ENCODE measurements at regions not wholly inside any gene's neighbourhood (a gene's known extent, or its start where the extent isn't known, plus 50 kb on each side); places are given as distances from the start of the nearest gene placed in this dataset.

- Histone ChIP-seq H4K20me1 (ENCODE audit: insufficient read depth) (no peaks in the 10 kb centered on the region), H3K9me2 (no peaks in the 10 kb centered on the region), H3K36me3 (replicated peaks in 1 of 2; ENCODE audit: control insufficient read depth in 1 of 2, insufficient read depth in 2 of 2, low read length in 1 of 2) (no peaks in the 10 kb centered on the region), H3K4me3 (ENCODE audit: low read depth in 2 of 2, low read length in 1 of 2) (no peak overlapping the region), H3K4me1 (ENCODE audit: control insufficient read depth in 1 of 2, insufficient read depth in 2 of 2, low read depth in 1 of 2, low read length in 1 of 2) (no peaks in the 10 kb centered on the region; a peak in 1 of 4 replicates), H2AFZ (ENCODE audit: low read depth) (peak overlapping the region; percentile 76; the same call in 1 of the 2 replicates), H3K27ac (ENCODE audit: low read depth in 2 of 2, low read length in 1 of 2) (peak overlapping the region in 1 of 2 experiments; percentile 4; a peak in 1 of 4 replicates), H3F3A (replicated peaks; ENCODE audit: insufficient read depth) (peaks cover 3% of the 10 kb centered on the region), H3K9ac (no peak overlapping the region), H3K9me3 (no peaks in the 10 kb centered on the region), H3K4me2 (peak overlapping the region; percentile 36; the same call in 1 of the 2 replicates), H3K79me2 (ENCODE audit: insufficient read depth) (no peaks in the 10 kb centered on the region), H3K27me3 (ENCODE audit: insufficient read depth) (no peaks in the 10 kb centered on the region)
- DNase-seq, result no peak
- POLR2A ChIA-PET, result no interaction called here
- WGBS (ENCODE audit: low lambda C conversion rate), result 65% methylated on average over 6 of the region's 6 CpGs
- TF ChIP-seq TEAD4 (IDR thresholded peaks at IDR 0.05; ENCODE audit: borderline replicate concordance, insufficient read depth), result no peak
- no peak for TF ChIP-seq CTCF (IDR thresholded peaks at IDR 0.05)
- no peak for TF ChIP-seq MXI1 (IDR thresholded peaks at IDR 0.05; ENCODE audit: low read depth, low read length)
- TF ChIP-seq, protein P1, sequence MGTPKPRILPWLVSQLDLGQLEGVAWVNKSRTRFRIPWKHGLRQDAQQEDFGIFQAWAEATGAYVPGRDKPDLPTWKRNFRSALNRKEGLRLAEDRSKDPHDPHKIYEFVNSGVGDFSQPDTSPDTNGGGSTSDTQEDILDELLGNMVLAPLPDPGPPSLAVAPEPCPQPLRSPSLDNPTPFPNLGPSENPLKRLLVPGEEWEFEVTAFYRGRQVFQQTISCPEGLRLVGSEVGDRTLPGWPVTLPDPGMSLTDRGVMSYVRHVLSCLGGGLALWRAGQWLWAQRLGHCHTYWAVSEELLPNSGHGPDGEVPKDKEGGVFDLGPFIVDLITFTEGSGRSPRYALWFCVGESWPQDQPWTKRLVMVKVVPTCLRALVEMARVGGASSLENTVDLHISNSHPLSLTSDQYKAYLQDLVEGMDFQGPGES (IDR thresholded peaks at IDR 0.05; ENCODE audit: low read depth, low read length), result no peak
- TF ChIP-seq RXRA (IDR thresholded peaks at IDR 0.05; ENCODE audit: borderline replicate concordance, low read depth), result no peak
- TF ChIP-seq SIN3A (IDR thresholded peaks at IDR 0.05; ENCODE audit: borderline replicate concordance, low read depth, low read length), result no peak
- TF ChIP-seq NFIC (IDR thresholded peaks at IDR 0.05; ENCODE audit: borderline replicate concordance), result no peak
- no peak for TF ChIP-seq TAF1 (IDR thresholded peaks at IDR 0.05; ENCODE audit: borderline replicate concordance, low read depth, low read length)
- TF ChIP-seq GABPA (IDR thresholded peaks at IDR 0.05; ENCODE audit: low read depth), result no peak
- CTCF ChIA-PET, result no interaction called here
Measured at GRCh38 chr3:70805061-70805889, 492.8 kb upstream of the MDFIC2 start.

GRCh38 chr3:70803891-70804290 lies 491.5 kb upstream of the MDFIC2 start:
- no peaks in the 10 kb centered on the region for H3K9me2 ChIP-seq
- ChIA-PET CTCF (interaction anchor here (1.2 kb wide), 1 partner anchor 19 kb away, joined by 3 read pairs; no protein-coding TSS in a partner anchor), POLR2A (no interaction called here)
- H4K20me1 ChIP-seq (ENCODE audit: insufficient read depth), result no peaks in the 10 kb centered on the region
- H3K9ac ChIP-seq, result no peak overlapping the region
- H3F3A ChIP-seq (replicated peaks; ENCODE audit: insufficient read depth), result peaks cover 3% of the 10 kb centered on the region
- H3K36me3 ChIP-seq (replicated peaks in 1 of 2; ENCODE audit: control insufficient read depth in 1 of 2, insufficient read depth in 2 of 2, low read length in 1 of 2), result no peaks in the 10 kb centered on the region
- no peak overlapping the region for H3K4me3 ChIP-seq (ENCODE audit: low read depth in 2 of 2, low read length in 1 of 2)
- no peak overlapping the region for H3K4me2 ChIP-seq
- H3K27ac ChIP-seq (ENCODE audit: low read depth in 2 of 2, low read length in 1 of 2), result no peak overlapping the region
- no peaks in the 10 kb centered on the region for H3K9me3 ChIP-seq
- no peak overlapping the region for H2AFZ ChIP-seq (ENCODE audit: low read depth)
- H3K79me2 ChIP-seq (ENCODE audit: insufficient read depth), result no peaks in the 10 kb centered on the region
- H3K27me3 ChIP-seq (ENCODE audit: insufficient read depth), result no peaks in the 10 kb centered on the region
- H3K4me1 ChIP-seq (ENCODE audit: control insufficient read depth in 1 of 2, insufficient read depth in 2 of 2, low read depth in 1 of 2, low read length in 1 of 2), result no peaks in the 10 kb centered on the region; a peak in 1 of 4 replicates
- WGBS (ENCODE audit: low lambda C conversion rate), result 84% methylated on average over 2 of the region's 2 CpGs
- TF ChIP-seq POLR2AphosphoS5 (IDR thresholded peaks at IDR 0.05; ENCODE audit: low read depth, low read length), result no peak
- no peak for TF ChIP-seq ZBTB33 (IDR thresholded peaks at IDR 0.05; ENCODE audit: borderline replicate concordance, low read depth)
- DNase-seq, result no peak
